HCEC 1CT (cell line): ENCODE measurements at regions not wholly inside any gene's neighbourhood (a gene's known extent, or its start where the extent isn't known, plus 50 kb on each side); places are given as distances from the start of the nearest gene placed in this dataset.
"Not testable (repeated sequence)": the region's sequence is repeated elsewhere in the genome, so short reads cannot be mapped to it uniquely, and the experiment has no call there.

Experiments used
- DNase-seq: peaks from one replicate; pipeline ENCODE4 v3.0.0-alpha.2; 2017

- DNase-seq, result peak; percentile 39
Measured at GRCh38 chr5:13640270-13640669, 304.2 kb downstream of the DNAH5 start.

- peak; percentile 47 for DNase-seq
Measured at GRCh38 chr5:13632676-13633075, 311.8 kb downstream of the DNAH5 start.

DNA sequence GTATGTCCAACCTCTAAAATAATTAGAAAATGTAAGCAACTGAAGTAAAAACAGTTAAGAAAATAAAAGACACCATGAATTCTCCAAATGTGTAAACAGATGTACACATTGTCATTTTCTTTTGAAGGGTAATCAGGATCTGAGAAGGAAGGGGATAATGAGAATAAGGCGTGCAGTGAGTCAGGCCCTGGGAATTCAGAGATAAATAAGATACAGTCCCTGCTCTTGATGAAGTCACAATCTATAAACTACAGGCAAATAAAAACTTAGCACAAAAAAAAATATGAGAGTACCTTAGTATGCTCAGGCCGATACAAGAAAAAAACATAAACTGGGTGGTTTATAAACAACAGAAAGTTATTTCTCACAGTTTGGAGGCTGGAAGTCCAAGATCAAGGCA lies 315.3 kb downstream of the DNAH5 start:
- DNase-seq, result no peak

GRCh38 chr5:13627673-13628454 lies 316.6 kb downstream of the DNAH5 start:
- DNase-seq, result no peak

GRCh38 chr5:13625616-13626198 lies 318.8 kb downstream of the DNAH5 start:
- DNase-seq, result no peak

DNA sequence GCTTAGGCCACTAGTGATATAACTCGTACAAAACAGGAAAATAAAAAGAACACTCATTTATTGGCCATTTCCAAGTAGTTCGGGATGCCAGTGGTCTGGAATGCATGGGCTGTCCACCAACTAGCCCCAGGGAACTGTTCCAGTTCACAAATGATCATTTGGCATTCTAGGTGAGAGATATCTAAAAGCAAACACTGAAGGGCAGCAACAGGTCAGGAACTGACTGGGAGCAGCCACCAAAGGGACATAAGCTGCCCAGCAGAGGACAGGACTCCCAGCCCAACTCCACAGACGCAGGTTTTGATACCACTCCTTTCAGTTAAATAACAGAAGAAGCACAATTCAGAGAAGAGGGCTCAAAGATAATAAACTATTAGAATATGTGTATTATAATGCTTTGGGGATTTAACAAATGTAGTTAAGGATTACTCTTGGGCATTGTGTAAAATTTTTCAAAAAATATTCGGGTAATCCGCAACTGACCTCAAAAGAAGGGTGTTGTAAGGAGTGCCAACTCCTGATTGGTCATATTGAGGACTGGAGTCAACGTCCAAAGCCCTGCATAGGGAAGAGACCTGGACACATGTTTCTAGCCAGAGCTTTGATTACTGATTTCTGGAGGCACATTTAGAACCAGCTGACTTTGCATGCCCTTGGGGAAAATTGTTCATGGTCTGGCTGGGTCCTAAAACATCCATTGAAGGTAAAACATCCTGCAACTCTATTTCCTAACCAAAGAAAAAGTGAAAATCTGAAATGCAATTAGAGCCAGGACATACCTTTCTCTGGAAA lies 320.0 kb downstream of the DNAH5 start:
- no peak for DNase-seq

DNA sequence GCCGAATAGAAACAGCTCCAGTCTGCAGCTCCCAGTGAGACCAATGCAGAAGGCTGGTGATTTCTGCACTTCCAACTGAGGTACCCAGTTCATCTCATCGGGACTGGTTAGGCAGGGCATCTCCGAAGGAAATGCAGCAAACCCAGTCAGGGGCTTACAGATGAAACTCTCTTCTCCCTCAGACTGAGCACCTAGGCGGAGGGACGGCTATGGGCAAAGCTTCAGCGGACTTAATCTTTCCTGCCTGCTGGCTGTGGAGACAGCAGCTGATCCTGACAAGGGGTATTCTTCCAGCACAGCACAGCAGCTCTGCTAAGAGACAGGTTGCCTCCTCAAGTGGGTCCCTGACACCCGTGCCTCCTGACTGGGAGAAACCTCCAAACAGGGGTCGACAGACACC lies 330.9 kb downstream of the DNAH5 start:
- DNase-seq, result no peak

GRCh38 chr5:13611604-13612003 lies 332.9 kb downstream of the DNAH5 start:
- DNase-seq, result no peak

- no peak for DNase-seq
Measured at GRCh38 chr5:13609504-13609903, 335.0 kb downstream of the DNAH5 start.

DNA sequence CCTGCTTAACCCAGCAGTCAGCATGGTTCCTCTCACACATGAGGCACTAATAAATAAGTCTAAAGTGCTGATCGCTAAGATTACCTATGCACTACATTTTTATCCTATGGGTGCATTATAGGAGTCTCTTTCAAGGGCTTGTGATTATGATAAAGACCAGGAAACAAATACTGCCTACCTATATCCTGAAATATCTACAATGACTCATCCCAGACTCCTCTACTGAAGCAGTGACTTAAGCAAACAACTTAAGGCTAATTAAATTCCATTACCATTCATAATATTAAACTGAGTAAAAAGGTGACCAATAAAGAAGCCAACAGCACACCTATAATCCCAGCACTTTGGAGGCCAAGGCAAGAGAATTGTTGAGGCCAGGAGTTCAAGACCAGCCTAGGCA lies 338.4 kb downstream of the DNAH5 start:
- no peak for DNase-seq

DNA sequence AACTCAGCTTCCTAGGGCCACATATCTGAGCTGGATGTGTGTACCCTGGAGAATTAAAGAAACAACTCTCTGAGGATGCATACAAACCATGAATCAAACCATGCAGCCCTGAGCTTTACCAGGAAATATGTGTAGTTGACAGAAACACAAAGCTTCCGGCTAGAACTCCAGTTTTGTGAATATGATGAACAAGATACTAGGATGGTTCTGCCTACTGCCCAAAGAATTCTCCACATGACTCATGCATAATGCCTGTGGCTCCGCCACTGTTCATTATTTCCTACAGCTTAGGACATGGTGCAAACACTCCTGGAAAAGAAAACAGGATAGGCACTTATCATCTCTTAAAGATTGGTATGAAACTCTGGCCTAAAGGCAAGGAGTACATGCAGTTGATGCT lies 343.4 kb downstream of the DNAH5 start:
- DNase-seq, result peak; percentile 17

DNA sequence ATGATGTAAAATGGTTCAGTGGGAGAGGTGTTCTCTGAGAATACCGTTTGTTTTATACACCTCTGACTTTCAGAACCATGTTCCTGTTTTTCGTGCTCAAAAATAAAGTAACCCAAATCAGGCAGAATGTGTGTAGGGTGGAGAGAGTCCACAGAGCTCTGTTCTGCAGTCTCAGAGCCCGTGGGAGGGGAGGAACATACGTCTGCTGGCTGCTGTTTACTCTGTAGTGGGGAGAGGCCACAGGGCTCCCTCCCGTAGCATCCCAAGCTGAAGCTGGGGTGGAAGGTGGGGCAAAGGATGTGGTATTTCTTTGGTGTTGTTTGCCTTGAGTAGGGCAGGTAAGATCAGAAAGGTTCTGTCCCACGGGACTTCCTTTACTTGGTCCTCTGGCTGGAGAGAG lies 348.5 kb downstream of the DNAH5 start:
- DNase-seq, result no peak

- peak; percentile 92 for DNase-seq
Measured at GRCh38 chr5:13591621-13592020, 352.9 kb downstream of the DNAH5 start.

DNA sequence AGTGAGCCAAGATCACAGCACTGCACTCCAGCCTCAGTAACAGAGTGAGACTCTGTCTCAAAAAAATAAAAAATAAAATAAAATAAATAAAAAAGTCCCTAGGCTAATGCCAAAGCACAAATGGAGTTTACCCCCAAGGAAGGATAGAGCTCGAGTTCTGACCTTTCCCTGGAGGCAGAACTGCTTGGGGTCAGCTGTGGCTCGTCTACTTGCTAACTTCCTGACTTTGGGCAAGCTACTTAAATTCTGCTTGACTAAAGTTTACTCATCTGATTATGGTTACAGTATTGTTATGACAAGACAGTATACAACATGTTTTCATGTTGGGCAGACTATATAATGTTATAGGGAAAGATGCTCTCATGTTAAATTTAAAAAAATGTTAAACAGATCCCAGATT lies 359.2 kb downstream of the DNAH5 start:
- DNase-seq, result peak; percentile 33

- DNase-seq, result no peak
Measured at GRCh38 chr5:13581914-13582313, 362.6 kb downstream of the DNAH5 start.

DNA sequence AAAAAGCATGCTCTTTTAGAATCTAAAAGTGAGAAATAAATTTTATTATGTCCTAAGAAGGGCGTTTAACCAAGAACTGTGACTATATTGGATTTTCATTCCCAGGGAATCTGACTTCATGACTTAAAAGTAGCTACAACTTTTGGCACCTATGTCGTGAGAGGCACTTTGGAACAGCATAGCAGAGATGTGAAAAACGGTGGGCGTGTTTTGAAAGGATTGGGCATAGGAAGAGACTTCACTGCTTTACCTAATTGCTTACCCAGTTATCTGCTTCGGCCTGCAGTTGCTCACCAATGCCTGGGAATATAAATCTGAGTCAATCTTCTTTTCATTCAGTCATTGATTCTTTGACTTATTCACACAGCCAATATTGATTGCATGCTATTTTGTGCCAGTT lies 363.4 kb downstream of the DNAH5 start:
- DNase-seq, result no peak

- no peak for DNase-seq
Measured at GRCh38 chr5:13580058-13580457, 364.4 kb downstream of the DNAH5 start.

GRCh38 chr5:13579091-13579490 lies 365.4 kb downstream of the DNAH5 start:
- not testable (repeated sequence) for DNase-seq

GRCh38 chr5:13578311-13579039 lies 366.0 kb downstream of the DNAH5 start:
- DNase-seq, result not testable (repeated sequence)

- no peak for DNase-seq
Measured at GRCh38 chr5:13574574-13574973, 369.9 kb downstream of the DNAH5 start.

DNA sequence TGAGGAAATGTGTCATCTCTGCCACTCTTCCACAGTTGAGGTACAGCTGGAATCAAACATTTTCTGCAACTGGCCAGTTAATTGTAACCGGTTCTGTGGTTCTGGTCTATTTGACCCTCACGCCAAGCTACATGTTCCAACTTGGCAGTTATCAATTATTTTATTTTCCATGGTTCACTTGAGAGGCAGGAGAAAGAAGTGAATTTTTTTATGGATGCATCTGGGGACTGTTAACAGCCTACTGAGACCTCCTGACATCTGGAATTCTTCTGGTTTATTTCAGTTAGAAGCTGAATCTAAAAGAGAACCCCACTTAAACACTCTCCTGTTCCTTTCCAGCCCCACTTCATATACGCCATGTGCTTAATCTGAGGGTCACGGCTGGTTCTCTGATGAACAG lies 372.3 kb downstream of the DNAH5 start:
- no peak for DNase-seq

- no peak for DNase-seq
Measured at GRCh38 chr5:13569090-13569715, 375.3 kb downstream of the DNAH5 start.

DNA sequence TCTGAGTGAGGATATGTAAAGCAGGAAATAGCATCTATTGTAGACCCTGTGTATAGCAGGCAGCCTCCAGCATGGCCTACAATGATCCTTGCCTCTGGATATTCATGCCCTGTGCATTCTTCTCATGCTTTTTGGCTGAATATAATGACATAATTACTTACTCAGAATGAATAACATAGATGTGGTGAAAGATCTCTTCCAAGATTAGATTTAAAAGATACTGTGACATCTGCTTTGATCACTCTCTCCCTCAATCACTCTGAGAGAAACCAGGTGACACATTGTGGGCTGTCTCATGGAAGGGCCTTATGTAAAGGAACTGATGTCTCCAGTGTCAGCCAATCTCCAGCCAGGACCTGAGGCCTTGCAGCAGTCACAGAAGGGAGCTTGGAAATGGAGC lies 376.7 kb downstream of the DNAH5 start:
- peak; percentile 96 for DNase-seq
